Activated gamma-delta T cell (primary cell): ENCODE measurements at regions not wholly inside any gene's neighbourhood (a gene's known extent, or its start where the extent isn't known, plus 50 kb on each side); places are given as distances from the start of the nearest gene placed in this dataset.

Source experiments
- DNase-seq: peaks from one replicate; lab custom pipeline; 2025; lab: John Stamatoyannopoulos, UW

DNA sequence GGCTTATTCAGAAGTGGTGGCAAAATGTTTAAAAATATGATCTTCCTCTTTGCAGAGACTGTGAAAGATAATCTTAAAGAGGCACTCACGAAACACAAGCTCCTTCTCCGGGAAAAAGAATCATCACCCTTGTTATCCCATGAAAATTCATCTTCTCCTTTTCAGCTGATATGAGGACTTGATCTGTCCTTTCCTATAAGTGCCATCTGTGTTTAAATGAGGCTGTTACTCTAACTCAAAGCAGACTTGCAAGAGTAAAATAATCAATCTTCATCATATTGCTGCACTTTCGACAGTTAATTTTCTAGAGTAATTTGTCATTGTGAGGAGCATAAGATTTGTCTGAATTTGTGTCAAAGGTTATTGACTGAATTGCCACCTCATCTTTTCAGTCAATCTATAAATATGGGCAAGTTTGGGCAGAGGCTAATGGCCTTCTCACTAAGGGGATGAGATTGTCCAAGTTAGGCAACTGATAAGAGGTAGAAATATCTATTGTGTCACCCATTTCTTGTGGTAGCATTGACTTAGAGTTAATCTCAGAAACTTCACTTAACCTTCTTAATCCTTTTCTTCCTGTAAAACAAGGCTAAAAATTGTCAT, 452.9 kb downstream of the GRXCR1 start:
- DNase-seq = no peak

DNA sequence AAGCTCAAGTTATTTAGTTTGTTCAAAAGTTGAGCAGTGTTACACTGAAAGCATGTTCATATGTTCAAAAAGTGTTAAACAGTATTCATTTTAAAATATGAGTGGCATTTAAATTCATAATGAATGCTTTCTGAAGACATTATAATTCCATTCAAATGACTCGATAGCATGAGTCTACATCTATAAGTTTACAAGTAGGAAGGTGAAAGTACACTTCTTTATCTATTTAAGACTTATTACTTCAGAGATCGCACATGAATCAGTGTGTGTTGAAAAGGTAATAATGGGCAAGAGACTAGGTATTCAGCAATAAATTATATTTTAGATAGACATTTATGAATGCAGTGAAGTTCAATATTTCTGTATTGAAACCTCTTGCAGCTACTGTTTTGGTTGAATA, 456.1 kb downstream of the GRXCR1 start:
- DNase-seq = no peak

DNA sequence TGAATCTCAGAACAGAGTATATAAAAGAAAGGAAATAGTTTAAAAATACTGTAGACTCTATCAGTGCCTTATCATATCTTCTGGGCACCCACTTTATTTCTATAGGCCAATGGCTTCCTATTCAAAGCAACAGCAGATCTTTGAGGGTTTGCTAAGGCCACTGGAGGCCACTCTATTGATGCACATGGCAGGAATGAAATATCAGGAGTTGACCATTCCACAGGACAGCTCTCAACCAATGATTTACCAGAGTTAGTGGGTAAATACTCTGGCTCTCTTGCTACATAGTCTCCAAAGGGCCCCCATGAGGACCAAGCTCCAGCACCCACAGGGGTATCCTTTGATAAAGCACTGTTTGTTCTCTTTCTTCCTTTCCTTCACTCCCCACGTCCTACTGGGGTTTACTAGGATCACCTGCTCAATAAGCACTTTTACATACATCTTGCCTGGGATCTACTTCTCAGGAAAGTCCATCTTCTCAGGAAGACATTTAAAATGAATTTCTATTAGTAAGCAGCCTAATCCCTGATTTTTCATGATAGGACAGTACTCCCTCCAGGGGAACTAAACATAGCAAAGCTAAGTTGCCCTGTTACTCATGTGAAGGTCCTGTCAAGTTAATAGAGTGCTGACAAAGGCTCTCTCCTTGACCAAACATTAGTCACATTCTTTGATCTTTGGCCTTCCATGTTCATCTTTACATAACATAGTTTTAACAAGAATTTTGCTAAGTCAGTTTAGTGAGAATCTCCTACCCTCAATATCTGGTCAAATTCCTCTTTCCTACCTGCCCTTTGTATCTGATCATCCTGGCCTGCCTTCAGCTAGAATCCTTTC, 459.7 kb downstream of the GRXCR1 start:
- DNase-seq = no peak

DNA sequence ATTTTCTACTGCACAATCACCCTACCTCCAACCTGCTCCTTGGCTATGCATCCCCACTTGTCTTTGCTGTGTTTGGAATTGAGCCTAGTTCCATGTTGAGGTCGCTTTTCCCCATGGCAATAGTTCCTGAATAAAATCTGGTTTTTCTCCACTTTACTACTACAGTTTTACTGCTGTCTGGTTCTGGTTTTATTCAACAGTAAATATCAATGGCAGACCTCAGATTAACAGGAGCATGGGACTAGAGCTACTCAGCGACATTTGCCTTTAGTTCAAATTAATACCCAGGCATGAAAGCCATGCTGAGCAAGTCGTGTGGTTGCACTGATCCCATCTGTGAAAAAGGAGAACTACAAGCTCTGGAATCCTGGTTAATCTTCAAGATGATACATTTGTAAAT, 460.3 kb downstream of the GRXCR1 start:
- no peak for DNase-seq

DNA sequence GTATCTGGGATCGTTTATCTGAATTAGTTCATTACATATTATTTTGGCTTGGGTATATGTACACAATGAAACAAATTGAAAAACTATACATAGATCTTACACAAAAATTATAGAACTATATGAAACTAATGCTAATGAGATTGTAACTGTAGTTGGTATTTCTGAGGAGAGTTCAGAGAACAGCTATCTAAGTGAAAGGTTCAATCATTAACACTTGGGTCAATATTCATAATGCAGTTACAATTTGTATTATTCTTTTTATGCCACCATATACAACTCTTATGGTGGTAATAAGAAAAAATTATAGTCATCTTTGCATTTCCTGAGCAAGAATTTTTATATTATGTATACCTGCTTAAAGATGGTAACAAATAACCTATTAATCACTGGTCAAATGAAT, 461.0 kb downstream of the GRXCR1 start:
- no peak for DNase-seq

DNA sequence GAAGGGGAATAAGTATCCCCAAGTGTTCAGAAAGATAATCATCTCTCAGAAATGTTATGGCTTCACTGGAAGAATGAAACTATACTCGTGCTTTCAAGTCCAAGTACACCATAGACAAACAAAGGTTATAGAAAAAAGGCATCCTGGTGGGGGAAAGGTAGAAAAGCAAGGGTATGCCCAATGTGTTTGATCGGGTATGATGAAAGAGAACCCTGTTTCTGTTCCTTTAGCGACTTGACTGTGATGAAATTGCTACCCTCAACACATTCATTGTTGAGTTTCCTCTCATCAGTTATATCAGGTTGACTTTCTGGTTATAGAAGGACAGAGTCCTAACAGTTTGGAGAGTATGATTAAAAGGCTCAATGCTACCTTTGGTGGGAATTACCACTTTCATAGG, 464.3 kb downstream of the GRXCR1 start:
- DNase-seq = no peak

DNA sequence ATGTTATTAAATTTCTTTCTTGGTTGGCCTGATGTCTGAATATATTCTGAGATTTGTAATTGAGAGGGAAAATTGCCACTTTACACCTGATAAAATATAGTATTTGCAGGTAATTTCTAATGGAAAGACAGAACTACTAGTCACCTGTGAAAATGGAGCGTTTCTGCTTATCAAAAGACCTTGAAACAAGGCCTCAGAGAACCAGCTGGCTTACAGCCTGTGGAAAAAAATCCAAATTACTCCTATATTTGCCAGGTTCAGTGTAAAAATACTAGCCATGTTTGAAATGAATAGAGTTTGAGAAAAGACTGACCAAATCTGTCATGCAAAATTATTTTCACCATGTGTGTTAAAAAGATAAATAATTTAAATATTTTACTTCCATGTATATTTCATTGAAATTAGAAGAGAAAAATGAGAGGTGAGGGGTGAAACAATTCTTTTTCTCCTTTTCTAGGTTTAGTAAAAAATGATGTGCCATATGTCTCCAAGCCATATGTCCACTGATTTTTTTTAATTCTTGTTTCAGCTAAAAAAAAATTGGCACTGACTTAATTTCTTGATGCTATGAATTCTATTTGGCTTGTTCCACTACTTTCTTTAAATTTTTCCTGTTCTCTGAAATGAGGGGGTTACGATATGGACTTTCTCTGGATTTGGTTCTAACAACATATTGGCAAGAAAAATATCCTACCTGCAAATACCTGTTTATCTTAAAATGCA, 464.9 kb downstream of the GRXCR1 start:
- no peak for DNase-seq

DNA sequence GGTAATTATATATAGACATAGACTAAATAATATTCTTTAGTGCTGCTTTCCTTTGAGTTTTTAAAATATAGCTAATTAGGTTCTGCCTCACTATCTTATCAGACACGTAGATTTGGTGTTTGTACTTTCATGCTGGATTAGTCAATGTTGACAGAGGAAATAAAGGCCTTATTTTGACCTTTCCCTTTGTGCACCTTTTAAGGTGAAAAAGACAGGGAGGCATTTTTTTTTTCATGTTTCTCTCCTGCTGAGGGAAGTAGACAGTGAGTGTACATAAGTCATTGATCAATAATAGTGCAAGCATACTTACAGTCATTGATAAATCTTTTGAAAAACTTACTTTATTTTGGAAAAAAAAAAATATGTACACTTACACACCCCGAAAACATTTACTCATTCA, 467.8 kb downstream of the GRXCR1 start:
- DNase-seq = no peak

DNA sequence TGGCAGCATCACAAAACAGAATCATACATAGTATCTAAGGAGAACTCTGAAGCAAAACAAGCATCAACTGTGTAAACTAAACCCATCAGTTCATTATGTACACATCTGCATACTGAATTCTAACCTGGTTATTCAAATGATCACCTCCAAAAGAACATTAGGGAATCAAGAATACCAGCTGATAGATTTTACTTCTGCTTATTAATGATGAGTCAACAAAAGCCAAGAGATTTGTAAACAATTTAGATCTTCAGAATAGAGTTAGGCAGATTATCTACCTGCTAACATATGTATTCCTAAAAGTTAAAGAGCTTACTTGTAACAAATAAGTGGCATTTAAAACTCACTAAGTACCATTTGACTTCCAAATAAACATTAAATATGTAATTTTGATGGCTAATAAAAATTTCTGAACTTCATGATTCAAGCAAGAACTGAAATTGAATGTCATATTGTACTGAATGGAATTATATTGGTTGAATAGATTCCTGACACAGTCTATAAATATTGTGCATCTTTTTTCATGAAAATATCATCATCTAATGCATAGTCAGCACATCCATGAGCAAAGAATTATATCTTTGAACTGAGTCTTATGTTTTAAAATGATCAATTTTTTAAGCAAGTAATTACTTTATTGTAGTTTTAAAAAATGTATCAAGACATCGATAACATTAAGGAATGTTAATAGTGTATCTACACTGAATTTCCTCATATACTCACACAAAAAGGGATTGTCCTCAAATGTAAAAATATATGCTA, 470.5 kb downstream of the GRXCR1 start:
- DNase-seq = no peak

DNA sequence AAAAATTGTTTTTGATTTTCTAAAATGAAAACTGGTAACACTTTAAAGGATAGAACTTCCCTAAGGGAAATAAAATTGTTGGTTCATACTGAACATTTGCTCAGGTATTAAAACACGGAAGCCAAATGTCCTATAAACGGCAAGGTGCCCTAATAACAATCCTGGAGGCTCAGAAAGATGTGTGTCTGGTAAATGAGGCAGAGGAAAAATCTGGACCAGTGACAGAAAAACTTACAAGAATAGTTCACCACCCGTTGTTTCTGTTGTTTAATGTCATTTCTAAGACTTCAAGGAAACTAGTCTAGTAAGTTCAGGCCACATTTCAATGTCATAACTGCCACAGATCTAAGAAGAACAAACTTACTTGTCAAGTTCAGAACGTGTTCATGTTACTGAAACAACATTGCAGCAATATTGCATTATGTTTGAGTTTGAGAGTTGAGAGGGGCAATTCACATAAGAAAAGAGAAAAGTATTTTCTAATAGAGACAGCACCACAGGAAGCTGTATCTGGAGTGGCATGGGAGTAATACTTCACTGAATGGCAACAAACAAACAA, 476.6 kb downstream of the GRXCR1 start:
- DNase-seq = no peak

DNA sequence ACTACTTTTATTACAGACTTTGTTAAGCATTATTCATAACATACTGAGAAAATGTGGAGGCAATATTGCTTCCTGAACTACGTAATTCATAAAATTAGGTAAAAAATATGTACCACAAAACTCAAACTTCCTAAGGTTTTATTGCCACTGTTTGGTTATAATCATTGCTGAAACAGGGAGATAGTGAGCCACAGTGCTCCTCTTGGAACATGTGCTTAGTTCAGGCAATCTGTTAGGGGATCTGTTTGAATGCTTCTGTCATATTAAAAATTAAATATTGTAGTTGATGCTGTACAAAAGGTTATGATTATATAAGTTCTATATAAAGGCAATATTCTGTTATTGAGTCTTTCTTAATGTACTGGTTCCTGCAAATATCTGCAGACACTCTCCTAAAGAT, 480.7 kb downstream of the GRXCR1 start:
- DNase-seq = no peak

DNA sequence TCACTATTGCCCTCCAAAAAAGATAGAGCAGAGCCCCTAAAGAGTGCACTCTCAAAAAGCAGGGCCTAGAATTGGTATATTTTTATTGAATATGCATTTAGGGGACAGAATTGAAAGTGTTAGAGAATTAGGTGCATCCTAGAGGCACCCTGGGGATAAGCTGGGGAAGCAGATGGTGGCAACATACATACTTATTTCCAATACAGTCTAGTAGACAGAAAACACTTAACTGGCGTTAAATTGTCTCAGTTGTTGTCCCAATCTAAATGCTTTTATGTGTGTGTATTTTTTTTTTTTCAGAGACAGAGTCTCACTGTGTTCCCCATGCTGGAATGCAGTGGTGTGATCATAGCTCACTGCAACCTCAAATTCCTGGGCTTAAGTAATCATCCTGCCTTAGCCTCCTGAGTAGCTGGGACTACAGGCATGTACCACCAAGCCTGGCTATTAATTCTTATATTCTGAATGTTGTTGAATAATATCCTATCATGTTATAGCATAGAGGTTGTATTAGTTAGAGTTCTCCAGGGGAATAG, 481.8 kb downstream of the GRXCR1 start:
- no peak for DNase-seq

DNA sequence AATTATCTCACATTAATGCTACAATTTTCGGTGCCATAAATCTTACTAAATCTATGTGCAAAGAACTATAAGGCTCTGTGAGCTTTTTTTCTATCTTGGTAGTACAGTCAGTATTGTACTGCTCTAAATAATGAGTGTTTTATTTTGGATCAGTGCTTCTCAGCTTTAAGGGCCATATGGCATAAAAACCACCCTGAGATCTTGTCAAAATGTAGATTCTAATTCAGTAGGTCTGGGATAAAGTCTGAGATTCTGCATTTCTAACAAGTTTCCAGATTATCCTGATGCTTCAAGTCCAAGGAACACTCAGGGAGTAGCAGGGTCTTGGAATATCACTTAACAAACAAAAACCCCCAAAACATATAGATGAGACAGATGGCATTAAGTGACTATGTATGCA, 486.5 kb downstream of the GRXCR1 start:
- no peak for DNase-seq

DNA sequence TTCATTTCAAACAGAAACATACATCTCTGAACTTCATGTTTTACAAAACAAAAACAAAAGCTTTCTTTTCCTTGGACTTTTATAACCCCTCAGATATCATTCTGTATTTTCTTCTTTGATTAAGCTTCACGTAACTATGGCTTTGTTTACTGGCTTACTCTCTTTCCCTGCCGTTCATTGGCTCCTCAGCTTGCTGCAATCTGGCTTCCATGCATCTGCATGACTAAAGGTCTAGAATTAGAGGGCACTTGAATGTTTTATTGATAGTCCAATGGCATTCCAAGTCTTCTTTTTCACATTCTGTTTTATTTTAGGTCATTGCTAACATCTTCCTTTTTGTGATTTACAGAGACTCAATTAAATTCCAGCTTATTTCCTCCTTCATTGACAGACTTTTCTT, 487.6 kb downstream of the GRXCR1 start:
- DNase-seq = no peak

DNA sequence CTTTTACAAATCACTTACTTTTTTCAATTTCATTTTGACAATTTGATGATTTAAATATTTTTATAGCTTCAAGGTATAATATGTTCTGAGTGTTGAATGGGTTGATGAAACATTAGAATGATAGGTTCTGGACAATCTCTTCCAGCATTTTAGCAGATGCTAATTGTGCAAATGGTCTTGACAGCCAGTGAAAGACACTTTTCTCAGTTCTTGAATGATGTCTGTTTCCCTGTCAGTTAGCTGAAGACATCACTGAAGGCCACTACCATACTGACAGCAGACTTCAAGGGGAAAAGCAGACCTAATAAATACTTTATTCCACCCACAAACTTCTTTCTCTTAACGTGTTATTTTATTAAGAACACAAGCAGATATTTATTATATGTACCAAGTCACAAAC, 498.6 kb downstream of the GRXCR1 start:
- no peak for DNase-seq

DNA sequence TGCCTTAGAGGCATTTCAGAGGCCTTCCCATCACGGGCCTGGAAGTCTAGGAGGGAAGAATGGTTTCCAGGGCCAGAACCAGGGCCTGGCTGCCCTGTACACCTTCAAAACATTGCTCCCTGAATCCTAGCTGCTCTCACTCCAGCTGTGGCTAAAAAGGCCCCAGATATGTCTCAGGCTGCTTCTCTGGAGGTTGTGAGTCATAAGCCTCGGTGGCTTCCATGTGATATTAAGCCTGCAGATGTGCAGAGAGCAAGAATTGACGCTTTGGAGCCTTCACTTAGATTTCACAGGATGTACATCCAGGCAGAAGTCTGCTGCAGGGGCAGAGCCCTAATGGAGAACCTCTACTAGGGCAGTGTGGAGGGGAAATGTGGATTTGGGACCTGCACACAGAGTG, 502.5 kb downstream of the GRXCR1 start:
- DNase-seq = no peak

DNA sequence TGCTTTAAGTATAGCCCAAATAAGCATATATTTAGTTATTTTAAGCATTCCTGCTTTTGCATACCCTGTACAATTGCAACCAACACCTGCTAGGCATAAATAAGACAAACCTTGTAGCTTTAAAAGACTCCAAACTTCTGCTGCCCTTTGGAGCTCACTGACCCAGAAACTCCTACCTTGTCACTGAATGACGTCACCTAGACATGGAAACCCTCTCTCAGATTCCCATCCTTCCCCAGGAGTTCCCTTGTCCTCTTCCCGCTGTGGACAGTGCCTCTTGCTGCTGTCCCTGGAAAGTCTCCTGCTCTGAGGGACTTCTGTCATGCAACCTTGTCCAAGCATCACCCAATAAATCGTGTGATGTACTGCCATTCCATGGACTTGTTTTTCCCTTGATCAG, 507.2 kb downstream of the GRXCR1 start:
- no peak for DNase-seq

DNA sequence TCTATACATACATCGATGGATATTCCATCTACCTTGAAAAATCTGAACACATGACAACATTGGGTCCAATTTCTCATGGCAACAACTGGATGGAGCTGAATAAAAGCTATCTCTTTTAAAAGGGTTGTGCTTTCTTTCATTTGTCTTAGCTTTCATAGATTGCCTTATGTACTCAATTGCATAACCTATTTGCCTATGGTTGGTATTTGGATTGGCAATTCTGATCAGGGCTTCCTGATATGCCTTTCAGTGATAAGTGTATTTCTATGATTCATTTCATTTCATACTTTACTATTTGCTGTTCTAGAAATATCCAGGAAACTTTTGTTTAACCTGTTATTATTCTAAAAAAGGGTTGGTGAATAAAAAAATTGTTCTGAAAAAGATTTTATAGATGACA, 509.9 kb downstream of the GRXCR1 start:
- DNase-seq = no peak

DNA sequence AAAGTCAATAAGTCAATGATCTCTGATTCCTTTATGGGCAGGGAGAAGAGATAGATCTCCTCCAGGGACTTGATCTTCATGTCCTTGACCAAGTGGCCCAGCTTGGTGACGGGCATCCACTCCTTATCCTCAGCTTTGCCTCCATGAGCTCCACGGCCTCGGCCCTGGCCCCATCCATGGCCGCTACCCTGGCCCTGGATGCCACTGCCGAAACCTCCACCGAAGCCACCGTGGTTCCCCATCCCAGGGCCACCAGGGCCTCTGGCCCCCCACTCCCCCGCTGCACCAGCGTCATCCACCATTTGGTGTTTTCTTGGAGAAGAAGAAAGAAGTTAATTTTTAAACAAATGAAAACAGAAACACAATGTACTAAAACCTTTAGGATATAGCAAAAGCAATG, 518.1 kb downstream of the GRXCR1 start:
- DNase-seq = no peak

DNA sequence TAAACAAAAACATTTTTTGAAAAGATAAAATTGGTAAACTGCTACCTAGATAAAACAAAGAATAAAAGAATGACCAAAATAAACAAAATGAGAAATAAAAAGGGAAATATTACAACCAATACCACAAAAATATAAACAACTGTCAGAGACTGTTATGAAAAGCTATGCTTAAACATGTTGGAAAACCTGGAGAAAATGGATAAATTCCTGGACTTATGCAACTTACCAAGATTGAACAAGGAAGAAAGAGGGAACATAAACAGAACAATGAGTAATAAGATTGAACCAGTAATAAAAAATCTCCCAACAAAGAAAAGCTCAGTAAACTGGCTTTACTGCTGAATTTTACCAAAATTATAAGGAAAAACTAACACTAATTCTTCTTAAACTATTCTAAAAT, 518.7 kb downstream of the GRXCR1 start:
- DNase-seq = no peak

DNA sequence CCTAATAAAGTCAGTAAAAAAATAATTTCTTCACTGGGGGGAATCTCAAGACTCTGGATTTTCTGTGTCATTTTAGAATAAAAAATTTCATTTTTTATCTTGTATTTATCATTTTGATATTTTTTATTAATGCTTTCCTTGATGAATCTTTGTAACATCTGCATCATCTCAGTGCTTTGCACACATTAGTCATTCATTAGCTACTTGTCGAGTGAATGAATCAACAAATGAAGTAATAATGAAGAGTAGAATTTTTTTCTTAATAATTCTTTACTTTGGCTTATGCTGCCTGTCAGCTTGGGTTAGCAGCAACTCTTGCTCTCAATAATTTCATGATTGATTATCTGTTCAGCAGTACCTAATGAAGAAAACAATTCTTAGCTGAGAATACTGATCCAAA, 530.8 kb downstream of the GRXCR1 start:
- DNase-seq = no peak

DNA sequence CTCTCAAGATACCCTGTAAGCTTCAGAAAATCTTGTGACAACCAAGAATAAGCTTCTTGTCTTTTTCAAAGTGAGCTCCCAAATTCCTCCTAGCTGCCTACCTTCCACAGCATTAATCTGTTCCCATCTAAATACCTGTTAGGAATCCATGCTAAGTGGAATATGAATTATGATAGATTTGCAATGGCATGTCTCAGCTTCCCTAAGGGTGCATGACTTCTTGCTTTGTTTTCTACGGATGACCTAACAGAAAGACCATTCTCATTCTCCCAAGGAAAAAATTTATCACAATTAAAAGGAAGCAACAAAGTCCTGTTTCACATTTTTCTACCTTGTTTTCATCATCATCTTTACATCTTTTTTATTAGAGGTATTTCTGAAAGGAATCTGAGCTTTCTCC, 532.7 kb downstream of the GRXCR1 start:
- DNase-seq = no peak
